RWPE1 (cell line): ENCODE measurements at regions not wholly inside any gene's neighbourhood (a gene's known extent, or its start where the extent isn't known, plus 50 kb on each side); places are given as distances from the start of the nearest gene placed in this dataset.

Experiments
- CTCF ChIA-PET: fragments of 350-600 bp; sonication (Branson Sonifier 250); formaldehyde crosslinking; extraction: SDS; loops from one replicate; lab custom pipeline; 2021; lab: Yijun Ruan, JAX
- POLR2A ChIA-PET: fragments of 400-600 bp; formaldehyde crosslinking; extraction: SDS; loops from one replicate; lab custom pipeline; 2020; ENCODE audit warnings: antibody characterized with exemption; ENCODE audit not compliant: low non-redundant PET; lab: Yijun Ruan, JAX
- DNase-seq: peaks from one replicate; pipeline ENCODE4 v3.0.0; 2012; ENCODE audit warnings: low spot score
- H3K27ac ChIP-seq: fragments of 450-650 bp; 2 replicates; pipeline ENCODE4 v1.5.1; 2017
- TF ChIP-seq, protein P1 (sequence below): fragments of 450-650 bp; conservative IDR thresholded peaks from 2 replicates; pipeline ENCODE4 v1.5.1; 2017; ENCODE audit warnings: low read depth, mild to moderate bottlenecking

DNA sequence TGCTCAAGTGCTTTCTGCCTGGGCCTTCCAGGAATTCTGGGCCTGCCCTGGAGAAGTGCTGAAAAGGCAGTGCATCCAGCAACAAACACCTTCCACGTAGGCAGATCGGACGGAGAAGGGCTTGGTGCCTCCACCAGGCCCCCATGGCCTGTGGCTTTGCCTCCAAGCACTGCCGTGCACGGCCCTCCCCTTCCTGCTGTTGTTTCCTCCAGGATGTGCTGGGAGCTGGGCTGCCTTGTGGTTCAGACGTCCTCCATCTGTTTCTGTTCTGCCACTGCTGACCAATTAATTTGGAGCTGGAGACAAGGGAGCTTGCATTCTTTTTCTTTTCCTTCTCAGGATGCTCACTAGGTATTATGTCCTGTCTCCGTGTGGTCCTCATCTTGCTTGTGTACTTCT, 197.0 kb downstream of the HRH4 start:
- DNase-seq = no peak
- ChIA-PET POLR2A (no interaction called here), CTCF (no interaction called here)
- H3K27ac ChIP-seq = no peak overlapping the region
- TF ChIP-seq, protein P1, sequence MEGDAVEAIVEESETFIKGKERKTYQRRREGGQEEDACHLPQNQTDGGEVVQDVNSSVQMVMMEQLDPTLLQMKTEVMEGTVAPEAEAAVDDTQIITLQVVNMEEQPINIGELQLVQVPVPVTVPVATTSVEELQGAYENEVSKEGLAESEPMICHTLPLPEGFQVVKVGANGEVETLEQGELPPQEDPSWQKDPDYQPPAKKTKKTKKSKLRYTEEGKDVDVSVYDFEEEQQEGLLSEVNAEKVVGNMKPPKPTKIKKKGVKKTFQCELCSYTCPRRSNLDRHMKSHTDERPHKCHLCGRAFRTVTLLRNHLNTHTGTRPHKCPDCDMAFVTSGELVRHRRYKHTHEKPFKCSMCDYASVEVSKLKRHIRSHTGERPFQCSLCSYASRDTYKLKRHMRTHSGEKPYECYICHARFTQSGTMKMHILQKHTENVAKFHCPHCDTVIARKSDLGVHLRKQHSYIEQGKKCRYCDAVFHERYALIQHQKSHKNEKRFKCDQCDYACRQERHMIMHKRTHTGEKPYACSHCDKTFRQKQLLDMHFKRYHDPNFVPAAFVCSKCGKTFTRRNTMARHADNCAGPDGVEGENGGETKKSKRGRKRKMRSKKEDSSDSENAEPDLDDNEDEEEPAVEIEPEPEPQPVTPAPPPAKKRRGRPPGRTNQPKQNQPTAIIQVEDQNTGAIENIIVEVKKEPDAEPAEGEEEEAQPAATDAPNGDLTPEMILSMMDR = no peak

DNA sequence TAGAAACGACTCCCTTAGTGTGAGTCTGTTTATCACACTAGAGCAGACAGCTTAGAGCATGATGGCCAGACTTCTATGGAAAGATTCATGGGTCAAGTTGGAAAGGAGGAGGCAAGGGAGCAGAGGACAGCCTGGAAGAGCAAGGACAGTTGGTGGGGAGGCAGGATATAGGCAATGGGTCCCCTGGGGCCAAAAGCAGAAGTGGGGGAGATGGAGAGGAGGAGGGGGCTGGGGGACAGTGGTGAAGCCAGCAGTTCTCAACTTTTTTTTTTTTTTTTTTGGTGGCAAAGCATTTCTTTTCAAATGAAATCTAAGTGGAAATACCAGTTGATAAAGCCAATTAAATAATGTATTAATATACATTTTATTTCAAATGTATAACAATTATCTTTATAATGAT, 197.9 kb downstream of the HRH4 start:
- ChIA-PET POLR2A (no interaction called here), CTCF (no interaction called here)
- H3K27ac ChIP-seq = no peak overlapping the region
- TF ChIP-seq, protein P1 = no peak
- DNase-seq = no peak

DNA sequence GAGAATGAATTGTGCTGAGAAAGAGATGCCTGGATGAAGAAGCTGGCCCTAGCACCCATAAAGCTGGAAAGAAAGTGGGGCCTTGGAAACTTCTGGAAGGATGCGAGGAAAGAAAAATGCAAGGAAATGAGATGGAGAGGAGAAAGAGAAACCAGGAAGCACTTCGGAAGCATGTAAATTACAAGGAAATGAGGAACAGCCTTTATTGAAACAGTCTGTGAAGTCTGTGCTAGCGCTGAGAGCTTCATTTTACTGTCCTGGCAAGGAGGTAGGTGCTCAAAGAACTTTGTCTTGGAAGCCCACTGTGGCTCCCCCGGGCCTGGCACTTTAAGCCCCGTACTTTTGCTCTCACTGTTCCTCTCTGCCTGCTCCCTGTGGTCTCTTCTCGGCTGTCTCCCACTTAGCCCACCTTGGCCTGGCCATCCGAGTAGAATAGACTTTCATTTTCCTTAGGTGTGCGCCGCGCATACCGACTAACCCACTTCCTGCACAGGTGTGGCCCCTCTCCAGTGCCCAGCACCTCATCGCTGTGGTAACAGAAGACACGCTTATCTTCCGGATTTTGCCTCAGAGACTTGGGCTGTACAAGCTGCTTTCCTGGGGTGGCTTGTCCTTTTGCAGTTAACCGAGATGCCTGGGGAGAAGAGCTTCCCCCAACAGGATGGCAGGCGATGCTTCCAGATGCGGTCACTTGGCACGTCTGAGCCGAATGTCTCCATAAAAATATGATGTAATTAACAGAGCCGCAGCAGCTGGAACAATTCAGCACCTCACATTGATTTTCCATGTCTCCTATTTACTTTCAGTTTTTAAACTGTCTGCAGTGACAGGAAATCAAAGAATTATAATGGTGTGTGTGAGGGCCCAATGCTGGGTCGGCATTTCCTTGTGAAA, 199.6 kb downstream of the HRH4 start:
- ChIA-PET CTCF (no interaction called here), POLR2A (no interaction called here)
- no peak overlapping the region for H3K27ac ChIP-seq
- TF ChIP-seq, protein P1 = no peak
- DNase-seq = no peak

DNA sequence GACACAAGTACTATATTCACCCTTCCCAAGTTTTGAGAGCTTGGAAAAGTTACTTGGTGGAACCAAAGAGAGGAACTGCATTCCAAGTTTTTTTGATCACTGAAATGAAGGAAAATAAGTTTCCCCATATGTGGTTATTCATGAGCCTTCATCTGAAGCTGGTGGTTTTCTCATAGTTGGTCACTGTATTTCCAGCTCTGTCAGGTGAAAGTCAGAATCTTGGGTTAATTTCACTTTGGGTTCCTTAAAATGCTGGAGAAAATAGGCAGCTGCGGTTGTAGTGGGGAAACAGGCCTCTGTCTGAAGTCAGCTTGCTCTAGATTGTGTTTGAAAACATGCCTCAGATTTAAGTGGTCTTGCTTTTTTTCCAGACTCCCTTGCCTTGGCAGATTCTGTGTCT, 200.5 kb downstream of the HRH4 start:
- POLR2A ChIA-PET = no interaction called here
- TF ChIP-seq, protein P1 = no peak
- DNase-seq = no peak
- CTCF ChIA-PET = interaction anchor here (0.6 kb wide), 1 partner anchor 117 kb away, joined by 5 read pairs; no protein-coding TSS in a partner anchor
- H3K27ac ChIP-seq = no peak overlapping the region

DNA sequence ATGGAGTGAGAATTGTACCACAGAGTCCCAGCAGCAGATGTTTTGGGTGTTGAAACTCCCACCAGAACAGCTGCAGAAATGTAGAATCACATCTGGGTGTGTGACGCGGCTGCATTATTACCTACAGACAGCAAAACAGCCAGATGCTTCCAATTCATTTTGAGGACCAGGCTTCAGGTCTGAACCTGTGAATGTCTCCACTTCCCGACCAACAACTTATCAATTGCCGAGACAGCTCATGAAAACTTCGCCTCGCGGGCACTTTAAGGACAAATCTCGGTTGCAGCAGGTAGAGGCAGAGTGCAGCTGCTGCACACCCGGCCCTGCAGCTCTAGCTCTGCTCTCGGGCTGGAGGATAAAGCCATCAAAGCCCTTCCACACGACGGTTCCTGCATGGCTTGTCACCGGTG, 202.0 kb downstream of the HRH4 start:
- TF ChIP-seq, protein P1 = no peak
- POLR2A ChIA-PET = no interaction called here
- H3K27ac ChIP-seq = no peak overlapping the region
- no peak for DNase-seq
- CTCF ChIA-PET = no interaction called here

GRCh38 chr18:24663026-24663425, 202.6 kb downstream of the HRH4 start:
- TF ChIP-seq, protein P1 = no peak
- DNase-seq = no peak
- no peak overlapping the region for H3K27ac ChIP-seq
- ChIA-PET CTCF (no interaction called here), POLR2A (no interaction called here)
